ENCODE measurements at regions not wholly inside any gene's neighbourhood (a gene's known extent, or its start where the extent isn't known, plus 50 kb on each side); places are given as distances from the start of the nearest gene placed in this dataset.
A peak's percentile ranks its signal among the peaks of the same experiment; 100 is the strongest.

- peaks cover 5% of the 10 kb centered on the region for H3K9me3 ChIP-seq (ENCODE audit: control insufficient read depth, low read length)
- TF ChIP-seq CTCF (conservative IDR thresholded peaks at IDR 0.05), result no peak
- no peak overlapping the region for H3K4me3 ChIP-seq (ENCODE audit: low read length)
- H3K27me3 Mint-ChIP-seq (ENCODE audit: insufficient read depth), result no peaks in the 10 kb centered on the region
- H3K36me3 ChIP-seq (ENCODE audit: control insufficient read depth, insufficient read depth, low read length), result no peaks in the 10 kb centered on the region
- H3K4me1 ChIP-seq (ENCODE audit: control insufficient read depth, insufficient read depth, low read length), result no peaks in the 10 kb centered on the region
- H3K36me3 Mint-ChIP-seq (ENCODE audit: low read depth), result no peaks in the 10 kb centered on the region
- no peak for DNase-seq
- no peaks in the 10 kb centered on the region for H3K27me3 ChIP-seq (ENCODE audit: control insufficient read depth, insufficient read depth, low read length, poor library complexity, severe bottlenecking)
- no peak overlapping the region for H3K27ac Mint-ChIP-seq
- no peak overlapping the region for H3K27ac ChIP-seq (ENCODE audit: low read depth, low read length)
- peaks cover 4% of the 10 kb centered on the region for H3K9me3 Mint-ChIP-seq
- H3K4me3 Mint-ChIP-seq, result no peak overlapping the region
- H3K9ac ChIP-seq (ENCODE audit: extremely low read depth, low read length, poor library complexity, severe bottlenecking), result no peak overlapping the region
- H3K4me1 Mint-ChIP-seq, result peaks cover 4% of the 10 kb centered on the region
These were observed 1108.5 kb downstream of the GALC start for GRCh38 chr14:86884498-86884897.

GRCh38 chr14:86882818-86883217 is 1110.2 kb downstream of the GALC start:
- Histone ChIP-seq H3K9me3 (ENCODE audit: control insufficient read depth, low read length) (peaks cover 5% of the 10 kb centered on the region), H3K27me3 (ENCODE audit: control insufficient read depth, insufficient read depth, low read length, poor library complexity, severe bottlenecking) (no peaks in the 10 kb centered on the region), H3K9ac (ENCODE audit: extremely low read depth, low read length, poor library complexity, severe bottlenecking) (no peak overlapping the region), H3K27ac (ENCODE audit: low read depth, low read length) (no peak overlapping the region), H3K36me3 (ENCODE audit: control insufficient read depth, insufficient read depth, low read length) (no peaks in the 10 kb centered on the region), H3K4me3 (ENCODE audit: low read length) (no peak overlapping the region), H3K4me1 (ENCODE audit: control insufficient read depth, insufficient read depth, low read length) (no peaks in the 10 kb centered on the region)
- no peaks in the 10 kb centered on the region for H3K36me3 Mint-ChIP-seq (ENCODE audit: low read depth)
- 57 to 76% methylated on average over 3 of the region's 3 CpGs for WGBS, 2 experiments (ENCODE audit: insufficient coverage in 1 of 2, insufficient read length in 1 of 2)
- no peaks in the 10 kb centered on the region for H3K9me3 Mint-ChIP-seq
- peak; percentile 53 for DNase-seq
- TF ChIP-seq CTCF (conservative IDR thresholded peaks at IDR 0.05), result no peak
- H3K4me1 Mint-ChIP-seq, result peaks cover 4% of the 10 kb centered on the region
- H3K27ac Mint-ChIP-seq, result no peak overlapping the region
- no peak overlapping the region for H3K4me3 Mint-ChIP-seq
- H3K27me3 Mint-ChIP-seq (ENCODE audit: insufficient read depth), result no peaks in the 10 kb centered on the region

GRCh38 chr14:86865934-86866333 is 1127.0 kb downstream of the GALC start:
- Histone ChIP-seq H3K36me3 (ENCODE audit: control insufficient read depth, insufficient read depth, low read length) (no peaks in the 10 kb centered on the region), H3K27me3 (ENCODE audit: control insufficient read depth, insufficient read depth, low read length, poor library complexity, severe bottlenecking) (no peaks in the 10 kb centered on the region), H3K9me3 (ENCODE audit: control insufficient read depth, low read length) (no peaks in the 10 kb centered on the region), H3K9ac (ENCODE audit: extremely low read depth, low read length, poor library complexity, severe bottlenecking) (no peak overlapping the region), H3K27ac (ENCODE audit: low read depth, low read length) (no peak overlapping the region), H3K4me1 (ENCODE audit: control insufficient read depth, insufficient read depth, low read length) (no peaks in the 10 kb centered on the region), H3K4me3 (ENCODE audit: low read length) (no peak overlapping the region)
- Mint-ChIP-seq H3K4me3 (no peak overlapping the region), H3K36me3 (ENCODE audit: low read depth) (no peaks in the 10 kb centered on the region), H3K9me3 (no peaks in the 10 kb centered on the region), H3K27me3 (ENCODE audit: insufficient read depth) (no peaks in the 10 kb centered on the region), H3K27ac (no peak overlapping the region), H3K4me1 (no peaks in the 10 kb centered on the region)
- peak; percentile 51 for DNase-seq
- 95 to 100% methylated on average over 1 to 3 of the region's 3 CpGs for WGBS, 2 experiments (ENCODE audit: insufficient coverage in 1 of 2, insufficient read length in 1 of 2)
- TF ChIP-seq CTCF (conservative IDR thresholded peaks at IDR 0.05), result peak; percentile 59

Data from endodermal cell (in vitro differentiated cells).